Neural cell (in vitro differentiated cells): ENCODE measurements at regions not wholly inside any gene's neighbourhood (a gene's known extent, or its start where the extent isn't known, plus 50 kb on each side); places are given as distances from the start of the nearest gene placed in this dataset.

ENCODE experiments used
- H2AFZ ChIP-seq: fragments of 200-600, 300-800 bp; sonication (generic), shearing (Covaris generic); 2 replicates; pipeline ENCODE4 v1.6.0; 2014; ENCODE audit warnings: low read depth, mild to moderate bottlenecking, antibody characterized with exemption, low read length, moderate library complexity
- H3F3A ChIP-seq: fragments of 200-600 bp; shearing (Covaris generic); 2 replicates; pipeline ENCODE4 v1.6.1; 2016; ENCODE audit warnings: mild to moderate bottlenecking, moderate library complexity, mixed read lengths, antibody characterized with exemption, low read length; ENCODE audit not compliant: insufficient read depth, poor library complexity, severe bottlenecking
- H3K27ac ChIP-seq: fragments of 200-600, 300-800 bp; sonication (generic), shearing (Covaris generic); 2 replicates; pipeline ENCODE4 v1.5.1; 2014; ENCODE audit warnings: mild to moderate bottlenecking, low read length, moderate library complexity
- H3K27me3 ChIP-seq: fragments of 300-800, 200-600 bp; sonication (generic), shearing (Covaris generic); 2 replicates; pipeline ENCODE4 v1.6.0; 2014; ENCODE audit warnings: mild to moderate bottlenecking, low read depth, low read length, moderate library complexity; ENCODE audit not compliant: insufficient read depth
- H3K36me3 ChIP-seq: fragments of 300-800, 200-600 bp; sonication (generic), shearing (Covaris generic); 2 replicates; pipeline ENCODE4 v1.5.1; 2014; ENCODE audit warnings: mild to moderate bottlenecking, antibody characterized with exemption, low read length, moderate library complexity; ENCODE audit not compliant: insufficient read depth
- H3K4me2 ChIP-seq: fragments of 300-800, 200-600 bp; sonication (generic), shearing (Covaris generic); 2 replicates; pipeline ENCODE4 v1.6.0; 2014; ENCODE audit warnings: mild to moderate bottlenecking, low read length
- H3K4me3 ChIP-seq: fragments of 300-800, 200-600 bp; sonication (generic), shearing (Covaris generic); 2 replicates; pipeline ENCODE4 v1.5.1; 2014; ENCODE audit warnings: mild to moderate bottlenecking, low read length, moderate library complexity
- H3K79me2 ChIP-seq: fragments of 200-600 bp; shearing (Covaris generic); replicated peaks from 2 replicates; pipeline ENCODE4 v1.6.0; 2014; ENCODE audit warnings: mild to moderate bottlenecking, low read length, moderate library complexity; ENCODE audit not compliant: insufficient read depth
- H3K9ac ChIP-seq: fragments of 300-800, 200-600 bp; sonication (generic), shearing (Covaris generic); 2 replicates; pipeline ENCODE4 v1.6.1; 2016; ENCODE audit warnings: mild to moderate bottlenecking, low read length, mixed read lengths
- H3K9me2 ChIP-seq: fragments of 200-600 bp; shearing (Covaris generic); 2 replicates; pipeline ENCODE4 v1.6.1; 2016; ENCODE audit warnings: mild to moderate bottlenecking, low read length, mixed read lengths; ENCODE audit not compliant: insufficient read depth
- H3K9me3 ChIP-seq: fragments of 200-600, 300-800 bp; sonication (generic), shearing (Covaris generic); 2 replicates; pipeline ENCODE4 v1.6.1; 2016; ENCODE audit warnings: mild to moderate bottlenecking, mixed run types, low read length, moderate library complexity, mixed read lengths
- H4K20me1 ChIP-seq: fragments of 200-600 bp; shearing (Covaris generic); 2 replicates; pipeline ENCODE4 v1.6.1; 2016; ENCODE audit warnings: mild to moderate bottlenecking, mixed run types; ENCODE audit not compliant: insufficient read depth
- CTCF ChIP-seq: fragments of 450-650 bp; IDR thresholded peaks from 2 replicates; pipeline ENCODE4 v1.5.1; 2014; ENCODE audit warnings: antibody characterized with exemption, mild to moderate bottlenecking, moderate library complexity; ENCODE audit not compliant: poor library complexity, severe bottlenecking
- EZH2 ChIP-seq: fragments of 200-600, 300-800 bp; shearing (Covaris generic), sonication (generic); IDR thresholded peaks from 2 replicates; pipeline ENCODE4 v1.6.1; 2014; ENCODE audit warnings: antibody characterized with exemption, low read length, borderline replicate concordance, mild to moderate bottlenecking; ENCODE audit not compliant: insufficient read depth, poor library complexity, severe bottlenecking
- MXI1 ChIP-seq: fragments of 450-650 bp; conservative IDR thresholded peaks from 2 replicates; pipeline ENCODE4 v1.6.1; 2014; ENCODE audit warnings: antibody characterized with exemption, mild to moderate bottlenecking; ENCODE audit not compliant: poor library complexity, severe bottlenecking
- POLR2AphosphoS5 ChIP-seq: IDR thresholded peaks from 2 replicates; pipeline ENCODE4 v1.6.1; 2012
- RAD21 ChIP-seq: fragments of 450-650 bp; conservative IDR thresholded peaks from 2 replicates; pipeline ENCODE4 v1.6.1; 2014; ENCODE audit warnings: antibody characterized with exemption, mild to moderate bottlenecking, moderate library complexity
- REST ChIP-seq: IDR thresholded peaks from 2 replicates; pipeline ENCODE4 v1.6.1; 2012; ENCODE audit warnings: borderline replicate concordance
- SMC3 ChIP-seq: fragments of 450-650 bp; conservative IDR thresholded peaks from 2 replicates; pipeline ENCODE4 v1.6.1; 2014; ENCODE audit warnings: antibody characterized with exemption, mild to moderate bottlenecking, moderate library complexity; ENCODE audit not compliant: poor library complexity
- TAF1 ChIP-seq: IDR thresholded peaks from 2 replicates; pipeline ENCODE4 v1.6.1; 2012; ENCODE audit warnings: low read depth

GRCh38 chr6:88535306-88535705, 369.2 kb upstream of the CNR1 start:
- H3K27ac ChIP-seq: no peak overlapping the region
- H3K79me2 ChIP-seq: no peaks in the 10 kb centered on the region
- no peaks in the 10 kb centered on the region for H4K20me1 ChIP-seq
- H3K36me3 ChIP-seq: no peaks in the 10 kb centered on the region
- no peak for TF ChIP-seq CTCF
- no peak overlapping the region for H2AFZ ChIP-seq
- H3K4me3 ChIP-seq: no peak overlapping the region
- no peak overlapping the region for H3K9ac ChIP-seq
- no peaks in the 10 kb centered on the region for H3F3A ChIP-seq
- H3K4me2 ChIP-seq: no peak overlapping the region
- no peaks in the 10 kb centered on the region for H3K27me3 ChIP-seq
- H3K9me2 ChIP-seq: no peaks in the 10 kb centered on the region
- no peaks in the 10 kb centered on the region for H3K9me3 ChIP-seq

- H3K27me3 ChIP-seq: no peaks in the 10 kb centered on the region
- H2AFZ ChIP-seq: no peak overlapping the region
These were observed 366.2 kb upstream of the CNR1 start for GRCh38 chr6:88532241-88532860.

More at GRCh38 chr6:88532241-88532860, 366.2 kb upstream of the CNR1 start:
- Histone ChIP-seq H3K9ac (no peak overlapping the region), H3K9me2 (no peaks in the 10 kb centered on the region), H3K4me3 (no peak overlapping the region), H3K27ac (no peak overlapping the region), H4K20me1 (no peaks in the 10 kb centered on the region), H3K36me3 (no peaks in the 10 kb centered on the region), H3K79me2 (no peaks in the 10 kb centered on the region), H3K9me3 (no peaks in the 10 kb centered on the region), H3F3A (no peaks in the 10 kb centered on the region), H3K4me2 (no peak overlapping the region)
- TF ChIP-seq RAD21: no peak
- TF ChIP-seq REST: no peak
- TF ChIP-seq POLR2AphosphoS5: no peak
- TF ChIP-seq EZH2: no peak
- no peak for TF ChIP-seq SMC3
- no peak for TF ChIP-seq TAF1
- TF ChIP-seq MXI1: no peak
- no peak for TF ChIP-seq CTCF
